GM19372 (cell line): ENCODE measurements at regions not wholly inside any gene's neighbourhood (a gene's known extent, or its start where the extent isn't known, plus 50 kb on each side); places are given as distances from the start of the nearest gene placed in this dataset.
"Not testable (repeated sequence)": the region's sequence is repeated elsewhere in the genome, so short reads cannot be mapped to it uniquely, and the experiment has no call there.

Source experiments
- ATAC-seq: cut with Tn5 transposase; IDR thresholded peaks from one replicate; pipeline ENCODE4 v1.9.1; 2021; ENCODE audit warnings: mild to moderate bottlenecking, low read depth, moderate library complexity; ENCODE audit not compliant: unreplicated experiment

DNA sequence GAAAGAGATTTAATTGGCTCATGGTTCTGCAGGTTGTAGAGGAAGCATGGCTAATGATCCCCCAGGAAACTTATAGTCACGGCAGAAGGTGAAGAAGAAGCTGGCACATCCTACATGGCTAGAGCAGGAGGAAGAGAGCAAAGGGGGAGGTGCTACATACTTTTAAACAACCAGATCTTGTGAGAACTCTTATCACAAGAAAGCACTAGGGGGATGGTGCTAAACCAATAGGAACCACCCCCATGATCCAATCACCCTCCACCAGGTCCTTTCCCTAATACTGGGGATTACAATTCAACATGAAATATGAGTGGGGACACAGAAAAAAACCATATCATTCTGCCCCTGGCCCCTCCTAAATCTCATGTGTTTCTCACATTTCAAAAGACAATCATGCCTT lies 147.2 kb upstream of the EPB41L4A start:
- no peak for ATAC-seq

GRCh38 chr5:112569596-112569995 lies 150.5 kb upstream of the EPB41L4A start:
- ATAC-seq, result no peak

DNA sequence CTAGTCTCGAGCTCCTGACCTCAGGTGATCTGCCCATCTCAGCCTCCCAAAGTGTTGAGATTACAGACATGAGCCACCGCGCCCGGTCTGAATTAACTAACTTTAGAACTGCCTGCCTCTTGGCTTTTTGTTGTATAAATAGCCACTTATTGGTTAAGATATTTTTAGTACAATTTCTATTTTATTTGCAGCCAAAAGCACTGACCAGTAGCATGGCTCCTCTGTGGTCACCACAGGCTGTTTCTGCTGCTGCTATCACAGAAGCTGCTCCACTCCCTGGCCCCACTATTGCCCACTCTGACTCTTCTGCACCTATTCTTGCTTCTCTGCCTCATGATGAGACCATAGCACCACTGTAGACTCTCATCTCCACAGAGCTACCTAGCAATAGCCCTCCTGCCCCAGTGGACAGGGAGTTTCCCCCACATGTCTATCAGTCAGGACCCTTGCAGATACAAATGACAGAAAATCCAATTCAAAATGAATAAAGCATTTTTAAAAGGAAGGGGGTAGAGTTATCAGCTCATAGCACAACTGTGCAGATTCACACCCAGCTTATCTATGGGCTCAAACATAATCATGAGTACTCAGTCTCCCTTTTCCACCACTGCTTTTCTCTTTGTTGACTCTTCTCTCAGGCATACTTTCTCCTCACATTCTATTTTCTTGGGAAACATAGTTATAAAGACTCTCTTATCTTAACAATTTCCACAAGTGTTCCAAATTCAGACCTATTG lies 151.8 kb upstream of the EPB41L4A start:
- no peak for ATAC-seq

- ATAC-seq, result no peak
These were observed 154.4 kb upstream of the EPB41L4A start for GRCh38 chr5:112573441-112573840.

- ATAC-seq, result no peak
These were observed 155.5 kb upstream of the EPB41L4A start for GRCh38 chr5:112574536-112574935.

DNA sequence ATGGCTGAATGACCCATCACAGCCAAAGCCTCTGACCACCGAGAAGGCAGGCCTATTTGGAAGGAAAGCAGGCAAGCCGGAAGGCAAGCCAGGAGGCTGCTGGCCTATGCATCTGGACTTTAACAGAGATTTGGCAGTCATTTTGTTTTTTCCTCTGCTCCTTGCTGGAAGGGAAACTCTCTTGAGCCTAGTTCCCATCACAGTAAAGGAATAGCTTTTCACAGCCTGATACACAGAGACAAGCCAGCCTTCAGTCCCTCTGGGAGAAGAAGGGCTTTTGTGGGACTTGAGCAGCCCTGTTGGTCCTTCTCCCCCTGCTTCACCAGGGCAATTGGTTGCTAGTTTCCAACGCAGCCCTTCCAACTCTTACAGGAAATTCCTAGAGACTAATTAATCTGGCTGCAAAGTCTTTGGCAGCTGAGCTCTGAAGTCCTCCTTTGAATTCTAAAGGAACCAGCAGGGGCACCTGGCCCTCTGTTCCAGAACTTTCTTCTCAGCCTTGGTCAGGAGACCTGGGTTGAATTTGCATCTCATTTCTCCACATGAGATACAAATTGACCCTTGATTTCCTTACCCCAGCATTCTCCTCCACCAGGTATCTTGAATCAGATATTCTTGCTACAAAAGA lies 157.3 kb upstream of the EPB41L4A start:
- ATAC-seq, result no peak

DNA sequence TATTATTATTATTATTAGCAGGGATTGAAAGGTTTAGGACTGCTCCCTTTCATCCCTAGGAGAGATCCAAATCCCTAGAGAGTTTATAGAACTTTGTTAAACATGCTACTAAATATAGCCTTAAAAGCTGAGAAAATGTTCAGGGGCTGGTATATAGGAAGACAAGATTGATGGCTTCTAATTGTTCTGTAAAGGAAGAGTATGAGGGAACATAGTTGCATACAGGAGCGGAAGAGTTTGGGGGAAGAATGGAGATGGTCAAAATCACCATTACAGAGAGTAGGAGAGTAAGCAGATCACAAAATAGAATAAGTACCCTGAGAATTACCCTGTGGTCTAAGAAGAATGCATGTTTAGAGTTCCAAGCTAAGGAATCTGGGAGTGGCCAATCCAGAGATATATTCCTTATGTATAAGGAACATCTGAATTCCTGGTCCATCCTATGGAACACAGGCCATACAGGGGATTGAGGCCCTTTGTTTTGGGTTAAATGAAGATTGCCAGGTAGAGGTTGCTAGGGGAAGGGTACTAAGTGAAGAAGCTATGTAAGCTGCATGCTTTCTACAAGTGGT lies 158.0 kb upstream of the APC start:
- no peak for ATAC-seq

DNA sequence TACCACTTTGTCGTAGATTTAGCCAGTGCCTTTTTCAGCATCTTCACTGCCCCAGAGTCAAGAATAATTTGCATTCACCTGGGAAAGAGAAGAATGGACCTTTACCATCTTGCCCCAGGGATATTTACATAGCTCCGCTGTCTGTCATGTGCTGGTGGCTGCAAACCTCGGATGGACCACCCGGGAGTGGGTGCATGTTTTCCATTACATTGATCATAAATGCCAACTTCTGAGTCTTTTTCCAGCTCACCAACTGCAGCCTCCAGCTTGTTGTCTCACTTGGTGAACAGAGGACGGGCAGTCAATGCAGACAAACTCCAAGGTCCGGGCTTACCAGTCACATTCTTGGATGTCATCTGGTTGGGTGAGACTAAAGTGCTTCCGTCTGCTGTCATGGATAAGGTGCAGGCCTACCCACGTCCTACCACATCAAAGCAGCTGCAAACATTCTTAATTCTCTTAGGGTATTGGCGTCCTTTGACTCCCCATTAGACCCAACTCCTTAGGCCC lies 155.8 kb upstream of the APC start:
- no peak for ATAC-seq

GRCh38 chr5:112583166-112583565 lies 154.5 kb upstream of the APC start:
- ATAC-seq, result no peak

DNA sequence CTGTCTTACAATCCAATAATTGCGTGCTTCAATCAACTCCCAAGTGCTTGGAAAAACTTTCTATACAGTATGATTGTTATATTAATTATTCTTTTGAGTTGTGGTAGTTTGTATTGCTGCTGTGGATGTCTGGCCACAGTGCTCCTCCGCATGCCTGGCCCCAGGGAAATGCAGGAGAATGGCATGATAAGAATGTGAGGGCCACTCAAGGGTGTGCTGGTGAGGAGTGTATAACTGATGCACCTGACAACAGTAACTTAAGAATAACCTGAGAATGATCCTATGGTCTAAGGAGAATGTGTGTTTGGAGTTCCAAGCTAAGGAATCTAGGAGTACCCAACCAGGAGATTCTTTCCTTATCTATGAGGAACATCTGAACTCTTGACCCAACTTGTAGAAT lies 152.9 kb upstream of the APC start:
- ATAC-seq, result no peak

DNA sequence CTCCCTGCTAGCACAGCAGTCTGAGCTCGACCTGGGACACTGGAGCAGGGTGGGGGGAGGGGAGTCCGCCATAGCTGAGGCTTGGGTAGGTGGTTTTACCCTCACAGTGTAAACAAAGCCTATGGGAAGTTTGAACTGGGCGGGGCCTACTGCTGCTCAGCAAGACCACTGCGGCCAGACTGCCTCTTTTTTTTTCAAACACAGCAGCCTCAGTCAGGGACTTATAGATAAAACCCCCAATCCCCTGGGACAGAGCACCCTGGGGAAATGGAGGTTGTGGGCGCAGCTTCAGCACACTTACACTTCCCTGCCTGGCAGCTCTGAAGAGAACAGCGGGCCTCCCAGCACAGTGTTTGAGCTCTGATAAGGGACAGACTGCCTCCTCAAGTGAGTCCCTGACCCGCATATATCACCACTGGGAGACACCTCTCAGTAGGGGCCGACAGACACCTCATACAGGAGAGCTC lies 151.1 kb upstream of the APC start:
- ATAC-seq, result no peak

DNA sequence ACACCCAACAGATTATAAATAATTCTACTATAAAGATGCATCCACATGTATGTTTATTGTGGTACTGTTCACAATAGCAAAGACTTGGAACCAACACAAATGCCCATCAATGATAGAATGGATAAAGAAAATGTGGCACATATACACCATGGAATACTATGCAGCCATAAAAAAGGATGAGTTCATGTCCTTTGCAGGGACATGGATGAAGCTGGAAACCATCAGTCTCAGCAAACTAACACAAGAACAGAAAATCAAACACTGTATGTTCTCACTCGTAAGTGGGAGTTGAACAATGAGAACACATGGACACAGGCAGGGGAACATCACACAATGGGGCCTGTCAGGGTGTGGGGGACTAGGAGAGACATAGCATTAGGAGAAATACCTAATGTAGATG lies 146.8 kb upstream of the APC start:
- not testable (repeated sequence) for ATAC-seq

- ATAC-seq, result no peak
These were observed 143.4 kb upstream of the APC start for GRCh38 chr5:112594095-112594850.

GRCh38 chr5:112594941-112595340 lies 142.7 kb upstream of the APC start:
- no peak for ATAC-seq

DNA sequence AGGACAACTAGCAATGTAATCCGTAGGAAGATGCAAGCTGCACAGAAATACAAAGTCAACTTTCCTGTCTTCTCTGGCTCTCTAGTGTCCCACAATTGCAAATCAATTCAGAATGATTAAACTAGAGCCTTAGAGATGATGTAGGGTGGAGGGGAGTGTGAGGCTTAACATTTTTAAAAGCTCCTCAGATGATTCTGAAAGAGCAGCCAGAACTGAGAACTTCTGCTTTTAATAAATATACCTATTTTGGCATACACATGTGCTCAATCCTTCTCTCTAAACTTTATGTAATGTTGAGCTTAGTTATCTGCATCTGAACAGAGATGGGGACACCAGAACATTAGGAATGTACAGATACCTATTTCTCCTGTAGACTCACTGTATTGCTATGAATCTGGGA lies 139.9 kb upstream of the APC start:
- ATAC-seq, result no peak

DNA sequence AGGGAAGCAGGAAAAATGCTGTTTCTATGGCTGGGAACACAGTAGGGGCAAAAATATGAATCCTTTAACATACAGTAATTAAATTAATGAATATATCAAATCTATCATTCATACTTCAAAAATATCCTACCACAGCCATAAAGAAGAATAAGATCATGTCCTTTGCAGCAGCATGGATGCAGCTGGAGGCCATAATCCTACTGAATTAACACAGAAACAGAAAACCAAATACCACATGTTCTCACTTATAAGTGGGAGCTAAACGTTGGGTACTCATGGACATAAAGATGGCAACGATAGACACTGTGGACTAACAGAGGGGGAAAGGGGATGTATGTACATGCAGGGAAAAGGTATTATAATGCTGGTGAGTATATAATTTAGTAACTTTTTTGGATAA lies 137.2 kb upstream of the APC start:
- not testable (repeated sequence) for ATAC-seq

DNA sequence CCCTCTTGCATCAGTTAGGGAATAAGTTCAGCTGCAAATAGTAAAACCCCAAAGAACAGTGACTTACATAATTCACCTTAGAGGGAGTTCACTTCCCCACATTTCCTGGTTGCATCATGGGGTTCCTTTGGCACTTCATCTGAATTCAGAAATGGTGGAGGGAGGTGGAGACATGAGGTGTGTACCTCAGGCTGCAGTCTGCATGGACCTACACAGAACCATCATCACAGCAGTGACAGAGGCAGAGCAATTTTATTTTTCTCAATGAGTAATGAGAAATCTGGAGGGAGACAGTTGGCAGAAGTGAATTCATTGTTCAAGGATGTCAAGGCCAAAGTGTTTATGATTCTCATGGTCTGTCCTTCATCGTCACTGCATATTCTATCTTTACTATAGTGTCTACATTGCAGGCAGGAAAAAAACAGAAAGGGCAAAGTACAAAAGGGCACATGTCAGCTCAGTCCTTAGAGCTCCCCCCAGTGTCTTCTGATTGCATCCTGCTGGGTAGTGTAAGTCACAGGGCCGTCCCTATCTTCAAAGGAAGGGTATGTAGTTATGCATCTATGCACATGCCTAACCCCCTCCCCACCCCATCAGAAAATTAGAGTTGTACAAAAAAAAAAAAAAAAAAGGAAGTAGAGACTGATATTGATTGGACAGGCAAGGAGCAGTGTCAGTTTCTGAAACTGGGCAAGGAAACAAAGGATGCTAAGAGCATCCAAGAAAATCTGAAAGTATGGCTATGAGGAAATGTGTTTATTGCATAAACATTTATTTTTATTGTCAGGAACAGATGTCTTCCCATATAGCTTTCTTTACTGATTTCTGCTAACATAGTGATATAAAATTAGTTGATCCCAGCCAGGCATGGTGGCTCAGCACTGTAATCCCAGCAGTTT lies 132.7 kb upstream of the APC start:
- no peak for ATAC-seq

DNA sequence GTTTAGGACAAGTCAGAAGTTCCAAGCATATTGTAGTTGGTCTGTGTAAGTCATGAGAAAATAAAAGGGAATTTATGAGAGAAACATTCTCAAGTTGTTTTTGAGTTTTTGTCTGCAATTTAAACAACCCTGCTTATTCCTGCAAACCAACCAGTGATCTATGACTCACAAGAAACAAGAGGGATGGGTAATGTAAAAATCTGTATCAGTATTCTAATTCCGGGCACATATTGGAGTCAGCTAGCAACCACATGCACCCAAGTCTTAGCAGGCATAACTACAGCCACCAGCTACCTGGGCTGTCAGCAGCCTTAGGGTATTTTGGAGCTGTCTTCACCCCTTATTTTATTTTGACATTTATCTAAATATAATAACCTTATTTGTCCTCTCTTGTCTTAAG lies 128.7 kb upstream of the APC start:
- ATAC-seq, result no peak

DNA sequence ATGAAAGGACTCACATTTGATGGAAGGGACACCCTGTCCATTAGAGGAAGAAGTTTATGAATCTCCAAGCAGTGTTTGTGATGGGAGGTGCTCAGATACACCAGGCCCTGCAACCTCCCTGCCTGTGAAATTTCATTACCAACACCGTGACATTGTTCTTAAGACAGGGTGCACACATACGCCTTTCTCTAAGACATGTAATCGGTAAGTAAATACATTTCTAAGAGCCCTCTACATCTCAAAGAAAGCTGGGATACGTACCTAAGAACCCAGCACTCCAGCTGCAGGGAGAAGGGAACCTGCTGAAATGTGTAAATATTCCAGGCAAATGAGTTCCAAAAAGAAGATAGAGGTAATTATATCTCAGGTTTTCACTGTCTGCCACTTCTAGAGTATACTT lies 125.0 kb upstream of the APC start:
- ATAC-seq, result no peak

DNA sequence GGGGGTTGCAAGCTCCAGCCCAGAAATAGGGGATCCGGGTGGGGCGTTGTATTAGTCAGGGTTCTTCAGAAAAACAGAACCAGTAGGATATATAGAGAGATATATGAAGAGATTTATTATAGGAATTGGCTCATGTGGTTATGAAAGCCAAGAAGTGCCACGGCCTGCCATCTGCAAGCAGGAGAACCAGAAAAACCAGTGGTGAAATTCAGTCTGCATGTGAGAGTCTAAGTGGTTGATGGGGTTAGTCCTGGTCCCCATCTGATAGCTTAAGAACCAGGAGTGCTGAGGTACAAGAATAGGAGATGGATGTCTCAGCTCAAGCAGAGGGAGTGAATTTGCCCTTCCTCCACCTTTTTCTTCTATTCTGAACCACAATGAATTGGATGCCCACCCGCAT lies 123.4 kb upstream of the APC start:
- ATAC-seq, result no peak
